Loucy (cell line): ENCODE measurements at regions not wholly inside any gene's neighbourhood (a gene's known extent, or its start where the extent isn't known, plus 50 kb on each side); places are given as distances from the start of the nearest gene placed in this dataset.

Source experiments
- H2AFZ ChIP-seq: fragments of 200-600 bp; sonication (generic); 2 replicates; pipeline ENCODE4 v1.6.0; 2016; ENCODE audit warnings: antibody characterized with exemption, mild to moderate bottlenecking, low read length, moderate library complexity
- H3F3A ChIP-seq: fragments of 200-600 bp; 2 replicates; pipeline ENCODE4 v1.6.0; 2016; ENCODE audit warnings: antibody characterized with exemption, low read depth, mild to moderate bottlenecking
- H3K27me3 ChIP-seq: fragments of 200-600 bp; sonication (generic); 2 replicates; pipeline ENCODE4 v1.6.1; 2014; ENCODE audit warnings: low read length, mild to moderate bottlenecking; ENCODE audit not compliant: insufficient read depth, poor library complexity, severe bottlenecking
- H3K36me3 ChIP-seq: fragments of 200-600 bp; sonication (generic); 2 replicates; pipeline ENCODE4 v1.6.1; 2016; ENCODE audit warnings: low read length; ENCODE audit not compliant: insufficient read depth
- H3K4me1 ChIP-seq: fragments of 200-600 bp; sonication (generic); 2 replicates; pipeline ENCODE4 v1.5.1; 2014; ENCODE audit warnings: low read length, mild to moderate bottlenecking; ENCODE audit not compliant: insufficient read depth, poor library complexity, severe bottlenecking
- H3K4me2 ChIP-seq: fragments of 200-600 bp; sonication (generic); 2 replicates; pipeline ENCODE4 v1.6.0; 2014; ENCODE audit warnings: antibody characterized with exemption, low read length, low read depth, mild to moderate bottlenecking; ENCODE audit not compliant: poor library complexity, severe bottlenecking
- H3K4me3 ChIP-seq: fragments of 200-600 bp; sonication (generic); 2 replicates; pipeline ENCODE4 v1.5.1; 2014; ENCODE audit warnings: low read length, mild to moderate bottlenecking, mixed read lengths; ENCODE audit not compliant: poor library complexity, severe bottlenecking
- H3K79me2 ChIP-seq: fragments of 200-600 bp; sonication (generic); 2 replicates; pipeline ENCODE4 v1.6.1; 2014; ENCODE audit warnings: low read length; ENCODE audit not compliant: insufficient read depth
- H3K9ac ChIP-seq: fragments of 200-600 bp; sonication (generic); 2 replicates; pipeline ENCODE4 v1.6.0; 2014; ENCODE audit warnings: mild to moderate bottlenecking, low read depth, low read length, moderate library complexity; ENCODE audit not compliant: poor library complexity, severe bottlenecking
- H3K9me2 ChIP-seq: fragments of 200-600 bp; sonication (generic); replicated peaks from 2 replicates; pipeline ENCODE4 v1.6.1; 2016; ENCODE audit warnings: low read depth, low read length, mixed read lengths
- H3K9me3 ChIP-seq: fragments of 200-600 bp; sonication (generic); 2 replicates; pipeline ENCODE4 v1.6.1; 2014; ENCODE audit warnings: mild to moderate bottlenecking, antibody characterized with exemption, low read length, low read depth; ENCODE audit not compliant: insufficient read depth
- H4K20me1 ChIP-seq: fragments of 200-600 bp; sonication (generic); 2 replicates; pipeline ENCODE4 v1.6.0; 2014; ENCODE audit warnings: antibody characterized with exemption, low read length, mild to moderate bottlenecking; ENCODE audit not compliant: insufficient read depth, poor library complexity, severe bottlenecking
- CTCF ChIP-seq: fragments of 200-600 bp; sonication (generic); conservative IDR thresholded peaks from 2 replicates; pipeline ENCODE4 v1.5.1; 2014; ENCODE audit warnings: mild to moderate bottlenecking, antibody characterized with exemption, low read length
- EZH2phosphoT487 ChIP-seq: fragments of 200-600 bp; IDR thresholded peaks from 2 replicates; pipeline ENCODE4 v1.6.1; 2018; ENCODE audit warnings: antibody characterized with exemption, mild to moderate bottlenecking, moderate library complexity, borderline replicate concordance

DNA sequence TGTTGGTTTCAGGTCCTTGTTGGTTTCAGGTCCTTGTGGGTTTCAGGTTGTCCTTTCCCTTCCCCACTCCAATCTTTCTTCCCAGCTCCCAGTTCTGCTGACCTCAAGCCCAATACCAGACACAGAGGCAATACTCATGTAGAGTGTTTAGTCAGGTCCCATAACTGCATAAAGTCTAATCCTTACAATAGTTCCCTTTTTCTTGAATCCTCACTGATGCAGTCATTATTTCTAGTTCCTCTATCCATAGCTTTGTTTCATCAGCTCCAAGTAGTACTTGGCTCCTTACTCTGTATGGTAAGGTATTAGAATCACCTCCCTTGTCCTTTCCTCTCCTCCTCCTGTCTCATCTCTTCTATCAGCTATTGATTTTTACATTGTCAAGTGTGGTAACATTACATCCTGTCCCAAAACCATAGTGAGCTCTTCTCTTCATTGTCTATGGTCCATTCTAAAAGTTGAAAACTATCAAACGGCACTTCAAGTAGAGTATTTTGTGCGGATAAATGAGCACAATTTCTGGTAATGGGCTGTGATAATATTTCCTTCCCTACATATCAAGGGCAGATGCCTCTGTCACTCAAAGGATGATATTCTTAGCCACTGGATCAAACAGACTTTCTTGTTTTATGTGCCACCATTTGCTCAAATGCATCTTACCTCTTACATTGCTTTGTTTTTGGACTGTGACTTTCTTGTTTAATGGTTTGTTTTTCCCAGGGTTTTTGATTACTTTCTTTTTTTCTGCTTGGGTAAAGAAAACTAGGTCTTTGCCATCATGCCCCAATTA is 57.2 kb upstream of the JDP2 start:
- Histone ChIP-seq H3K4me1 (no peaks in the 10 kb centered on the region), H3K27me3 (no peaks in the 10 kb centered on the region), H3K9ac (no peak overlapping the region), H3K4me2 (no peak overlapping the region), H2AFZ (no peak overlapping the region), H4K20me1 (no peaks in the 10 kb centered on the region), H3K4me3 (no peak overlapping the region), H3K9me3 (no peaks in the 10 kb centered on the region), H3F3A (no peaks in the 10 kb centered on the region), H3K9me2 (no peaks in the 10 kb centered on the region), H3K79me2 (no peaks in the 10 kb centered on the region), H3K36me3 (no peaks in the 10 kb centered on the region)
- TF ChIP-seq EZH2phosphoT487 (no peak), CTCF (no peak)

DNA sequence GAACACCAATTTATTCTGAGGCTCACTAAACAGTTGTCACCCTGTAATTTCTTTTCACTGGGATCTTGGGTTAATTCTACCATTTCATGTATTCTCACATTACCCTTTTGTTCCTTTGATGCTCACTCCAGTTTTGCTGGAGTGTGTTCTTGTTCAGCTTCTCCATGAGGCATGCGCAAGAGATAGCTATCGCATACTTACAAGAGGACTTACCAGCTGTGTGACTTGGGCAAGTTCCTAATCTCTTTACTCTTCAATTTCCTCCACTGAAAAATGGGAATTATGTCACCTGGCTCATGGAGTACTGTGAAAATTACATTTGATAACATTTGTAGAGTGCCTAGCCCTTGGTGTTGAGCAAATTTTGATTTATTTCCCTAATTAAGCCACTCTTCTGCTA is 56.5 kb upstream of the JDP2 start:
- Histone ChIP-seq H3K4me1 (no peaks in the 10 kb centered on the region), H3K9ac (no peak overlapping the region), H3K9me3 (no peaks in the 10 kb centered on the region), H3K27me3 (no peaks in the 10 kb centered on the region), H3F3A (no peaks in the 10 kb centered on the region), H3K4me2 (no peak overlapping the region), H4K20me1 (no peaks in the 10 kb centered on the region), H3K79me2 (no peaks in the 10 kb centered on the region), H3K4me3 (no peak overlapping the region), H2AFZ (no peak overlapping the region), H3K36me3 (no peaks in the 10 kb centered on the region), H3K9me2 (no peaks in the 10 kb centered on the region)
- TF ChIP-seq EZH2phosphoT487 (no peak), CTCF (no peak)

- no peaks in the 10 kb centered on the region for H4K20me1 ChIP-seq
Measured at GRCh38 chr14:75372260-75372659, 55.6 kb upstream of the JDP2 start.

More at GRCh38 chr14:75372260-75372659, 55.6 kb upstream of the JDP2 start:
- Histone ChIP-seq H3K4me2 (no peak overlapping the region), H3K9ac (no peak overlapping the region), H3K9me2 (no peaks in the 10 kb centered on the region), H3K27me3 (no peaks in the 10 kb centered on the region), H2AFZ (no peak overlapping the region), H3K9me3 (no peaks in the 10 kb centered on the region), H3K4me3 (no peak overlapping the region), H3K4me1 (no peaks in the 10 kb centered on the region), H3K79me2 (no peaks in the 10 kb centered on the region), H3K36me3 (no peaks in the 10 kb centered on the region), H3F3A (no peaks in the 10 kb centered on the region)
- TF ChIP-seq EZH2phosphoT487, result no peak
- no peak for TF ChIP-seq CTCF
